Duodenal mucosa (tissue), 2 donors: ENCODE measurements at regions not wholly inside any gene's neighbourhood (a gene's known extent, or its start where the extent isn't known, plus 50 kb on each side); places are given as distances from the start of the nearest gene placed in this dataset.

Experiments used
- H3K27ac ChIP-seq: one replicate; pipeline ENCODE4 v1.7.0; 2013; ENCODE audit warnings: low read depth, low read length
- H3K27me3 ChIP-seq, 2 donors: one replicate each; pipeline ENCODE4 v1.7.0; 2013; ENCODE audit warnings: low read length in 2 of 2, control low read depth in 1 of 2; ENCODE audit not compliant: insufficient read depth in 2 of 2, control insufficient read depth in 1 of 2
- H3K36me3 ChIP-seq, 2 donors: one replicate each; pipeline ENCODE4 v1.7.0; 2013; ENCODE audit warnings: low read length in 2 of 2, control low read depth in 1 of 2; ENCODE audit not compliant: insufficient read depth in 2 of 2, control insufficient read depth in 1 of 2
- H3K4me1 ChIP-seq, 2 donors: one replicate each; pipeline ENCODE4 v1.7.0; 2013; ENCODE audit warnings: low read length in 2 of 2, control low read depth in 1 of 2; ENCODE audit not compliant: insufficient read depth in 2 of 2, control insufficient read depth in 1 of 2
- H3K4me3 ChIP-seq, 2 donors: one replicate each; pipeline ENCODE4 v1.7.0; 2013; ENCODE audit warnings: low read length in 2 of 2, low read depth in 1 of 2
- H3K9ac ChIP-seq, 2 donors: one replicate each; pipeline ENCODE4 v1.7.0; 2013; ENCODE audit warnings: low read length in 2 of 2, low read depth in 1 of 2
- H3K9me3 ChIP-seq, 2 donors: one replicate each; pipeline ENCODE4 v1.7.0; 2013; ENCODE audit warnings: low read length in 2 of 2, control low read depth in 1 of 2; ENCODE audit not compliant: control insufficient read depth in 1 of 2

- H3K9ac ChIP-seq: no peak overlapping the region
- no peaks in the 10 kb centered on the region for H3K9me3 ChIP-seq
- H3K4me3 ChIP-seq: no peak overlapping the region
- H3K4me1 ChIP-seq: peaks cover 6 to 8% of the 10 kb centered on the region in 2 donors
- H3K27ac ChIP-seq: no peak overlapping the region
- no peaks in the 10 kb centered on the region for H3K27me3 ChIP-seq
- H3K36me3 ChIP-seq: no peaks in the 10 kb centered on the region
Observed at GRCh38 chr3:150291515-150291914, 116.6 kb upstream of the TSC22D2 start.

- no peak overlapping the region for H3K9ac ChIP-seq
- no peak overlapping the region for H3K4me3 ChIP-seq
- no peaks in the 10 kb centered on the region for H3K27me3 ChIP-seq
- no peak overlapping the region for H3K27ac ChIP-seq
- H3K36me3 ChIP-seq: no peaks in the 10 kb centered on the region
- no peaks in the 10 kb centered on the region for H3K4me1 ChIP-seq
- no peaks in the 10 kb centered on the region for H3K9me3 ChIP-seq
Observed at GRCh38 chr3:150286390-150287147, 121.5 kb upstream of the TSC22D2 start.

DNA sequence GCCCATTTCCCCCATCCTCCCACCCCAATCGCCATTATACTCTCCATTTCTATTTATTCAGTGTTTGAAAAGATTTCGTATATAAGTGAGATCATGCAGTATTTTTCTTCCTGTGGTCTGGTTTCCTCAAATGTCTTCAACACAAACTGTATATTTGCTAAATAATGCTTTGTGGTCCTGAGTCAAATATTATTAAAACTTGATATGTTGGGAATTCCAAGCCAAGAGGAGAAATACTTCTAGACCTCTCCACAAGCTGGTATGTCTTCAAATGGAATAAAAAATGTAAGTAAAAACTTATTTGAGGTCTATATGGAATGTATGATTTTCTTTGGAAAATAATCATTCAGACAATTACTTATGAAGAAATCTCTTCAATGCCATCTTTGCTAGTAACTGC is 122.5 kb upstream of the TSC22D2 start:
- Histone ChIP-seq H3K27ac (no peak overlapping the region), H3K4me3 (no peak overlapping the region), H3K9ac (no peak overlapping the region), H3K4me1 (no peaks in the 10 kb centered on the region), H3K36me3 (no peaks in the 10 kb centered on the region), H3K9me3 (no peaks in the 10 kb centered on the region), H3K27me3 (no peaks in the 10 kb centered on the region)

DNA sequence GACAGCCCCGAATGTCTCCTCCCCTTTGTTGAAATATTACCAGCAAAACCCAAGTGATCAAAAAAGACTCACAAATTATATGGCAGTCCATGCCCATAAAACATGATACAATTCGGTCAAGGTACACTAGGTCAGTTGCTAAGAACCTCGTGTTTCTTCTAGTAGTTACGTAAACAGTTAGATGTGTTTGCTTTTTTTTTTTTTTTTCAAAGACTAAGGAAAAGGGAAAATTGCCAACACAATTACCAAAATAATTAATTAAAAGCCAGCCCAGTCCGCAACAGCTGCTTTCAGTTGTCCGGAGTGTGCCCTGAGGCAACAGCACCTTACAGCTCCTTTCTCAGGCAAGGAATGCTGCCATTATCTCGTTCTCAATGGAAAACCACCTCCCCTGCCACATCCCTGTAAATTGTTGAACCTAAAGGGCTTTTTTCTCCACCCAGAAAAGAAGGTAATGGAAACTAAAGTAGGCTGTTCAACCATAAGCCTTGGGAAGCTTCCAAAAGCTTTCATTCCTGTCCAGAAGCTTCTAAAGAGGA is 129.2 kb upstream of the TSC22D2 start:
- no peaks in the 10 kb centered on the region for H3K9me3 ChIP-seq
- H3K36me3 ChIP-seq: no peaks in the 10 kb centered on the region
- no peak overlapping the region for H3K27ac ChIP-seq
- no peak overlapping the region for H3K9ac ChIP-seq
- no peaks in the 10 kb centered on the region for H3K27me3 ChIP-seq
- H3K4me3 ChIP-seq: no peak overlapping the region
- peaks cover 9% of the 10 kb centered on the region in 2 donors for H3K4me1 ChIP-seq

GRCh38 chr3:150278195-150278594 is 129.9 kb upstream of the TSC22D2 start:
- Histone ChIP-seq H3K9me3 (no peaks in the 10 kb centered on the region), H3K4me3 (no peak overlapping the region), H3K27me3 (no peaks in the 10 kb centered on the region), H3K36me3 (no peaks in the 10 kb centered on the region), H3K4me1 (peaks cover 9% of the 10 kb centered on the region in 2 donors), H3K9ac (peak overlapping the region in 1 of 2 donors; percentile 13), H3K27ac (no peak overlapping the region)

- Histone ChIP-seq H3K27me3 (no peaks in the 10 kb centered on the region), H3K4me1 (peaks cover 9% of the 10 kb centered on the region in 2 donors), H3K36me3 (no peaks in the 10 kb centered on the region), H3K9ac (no peak overlapping the region), H3K4me3 (no peak overlapping the region), H3K9me3 (no peaks in the 10 kb centered on the region), H3K27ac (no peak overlapping the region)
Observed at GRCh38 chr3:150277444-150277843, 130.7 kb upstream of the TSC22D2 start.

DNA sequence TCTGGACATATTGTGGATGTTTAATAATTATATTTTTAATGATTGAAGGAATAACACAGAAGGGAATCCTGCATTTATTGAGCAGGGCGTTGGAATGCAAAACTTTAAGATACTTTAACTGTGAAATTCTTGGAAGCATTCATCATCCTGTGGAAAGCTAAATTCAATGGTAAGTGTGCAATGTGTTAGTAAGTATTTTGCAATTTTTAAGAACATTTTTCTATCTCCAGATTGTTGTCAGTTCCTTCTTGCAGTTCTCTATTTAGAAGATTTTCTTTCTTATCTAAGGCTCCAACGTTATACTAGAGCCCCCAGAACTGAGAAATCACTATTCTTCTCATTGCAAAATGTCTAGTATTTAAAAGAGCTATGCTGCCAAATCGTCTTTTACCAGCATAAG is 132.2 kb upstream of the TSC22D2 start:
- H3K27me3 ChIP-seq: no peaks in the 10 kb centered on the region
- no peak overlapping the region for H3K9ac ChIP-seq
- no peaks in the 10 kb centered on the region for H3K9me3 ChIP-seq
- no peak overlapping the region for H3K27ac ChIP-seq
- H3K4me3 ChIP-seq: no peak overlapping the region
- peaks cover 9 to 19% of the 10 kb centered on the region in 2 donors for H3K4me1 ChIP-seq
- H3K36me3 ChIP-seq: no peaks in the 10 kb centered on the region

DNA sequence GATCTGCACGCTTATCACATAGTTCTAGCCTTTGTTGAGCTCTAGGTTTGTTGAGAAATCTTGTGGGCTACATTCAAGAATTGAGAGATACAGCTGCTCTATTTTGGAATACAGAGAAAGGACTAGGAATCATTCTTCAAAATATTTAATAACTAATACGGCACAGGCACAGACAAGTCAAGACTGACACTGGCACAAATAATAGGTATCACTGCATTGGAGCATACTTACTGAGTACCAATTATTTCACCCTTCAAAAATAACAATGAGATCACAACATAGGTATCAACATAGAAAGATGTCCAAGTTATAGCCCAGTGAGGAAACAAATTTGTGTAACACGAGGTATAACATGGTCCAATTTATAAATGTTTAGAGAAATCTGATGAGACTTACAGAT is 133.7 kb upstream of the TSC22D2 start:
- Histone ChIP-seq H3K27ac (no peak overlapping the region), H3K36me3 (no peaks in the 10 kb centered on the region), H3K9ac (no peak overlapping the region), H3K4me3 (no peak overlapping the region), H3K9me3 (no peaks in the 10 kb centered on the region), H3K4me1 (peaks cover 9 to 22% of the 10 kb centered on the region in 2 donors), H3K27me3 (no peaks in the 10 kb centered on the region)

DNA sequence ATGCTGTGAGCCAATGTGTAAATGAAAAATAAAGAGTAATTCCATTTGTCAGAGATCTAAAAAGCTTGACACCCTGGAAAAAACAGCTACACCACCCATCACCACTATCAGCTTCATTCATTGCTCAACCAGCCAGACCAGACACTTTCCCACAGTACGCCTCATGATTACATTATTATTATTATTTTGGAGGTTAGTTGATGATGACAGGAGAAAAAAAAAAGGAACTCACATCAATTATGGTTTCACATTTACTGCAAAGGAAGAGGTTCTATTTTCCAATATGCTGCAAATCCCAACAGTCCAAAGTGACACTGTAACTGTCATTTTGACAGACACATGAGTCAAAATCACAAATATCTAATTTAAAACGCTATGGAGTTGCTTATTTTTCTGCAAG is 134.7 kb upstream of the TSC22D2 start:
- H3K9ac ChIP-seq: no peak overlapping the region
- H3K9me3 ChIP-seq: no peaks in the 10 kb centered on the region
- H3K27me3 ChIP-seq: no peaks in the 10 kb centered on the region
- no peak overlapping the region for H3K4me3 ChIP-seq
- H3K4me1 ChIP-seq: peaks cover 11 to 27% of the 10 kb centered on the region in 2 donors
- H3K36me3 ChIP-seq: no peaks in the 10 kb centered on the region
- H3K27ac ChIP-seq: no peak overlapping the region

GRCh38 chr3:150271591-150271960 is 136.5 kb upstream of the TSC22D2 start:
- Histone ChIP-seq H3K9ac (no peak overlapping the region), H3K27ac (no peak overlapping the region), H3K27me3 (no peaks in the 10 kb centered on the region), H3K4me1 (peaks cover 7 to 23% of the 10 kb centered on the region in 2 donors), H3K4me3 (no peak overlapping the region), H3K36me3 (no peaks in the 10 kb centered on the region), H3K9me3 (no peaks in the 10 kb centered on the region)
